Fibroblast of mammary gland (primary cell): ENCODE measurements at regions not wholly inside any gene's neighbourhood (a gene's known extent, or its start where the extent isn't known, plus 50 kb on each side); places are given as distances from the start of the nearest gene placed in this dataset.

Source experiments
- DNase-seq: peaks from one replicate; pipeline ENCODE4 v3.0.0-alpha.2; 2010; ENCODE audit warnings: low read depth
- H3K4me3 ChIP-seq: 2 replicates; pipeline ENCODE4 v1.5.1; 2011; ENCODE audit warnings: low read depth, mild to moderate bottlenecking, low read length, moderate library complexity; ENCODE audit not compliant: control insufficient read depth
- CTCF ChIP-seq: conservative IDR thresholded peaks from 2 replicates; pipeline ENCODE4 v1.5.1; 2011; ENCODE audit warnings: low read depth, low read length, inconsistent platforms; ENCODE audit not compliant: control insufficient read depth, insufficient read depth

- H3K4me3 ChIP-seq, result no peak overlapping the region
- TF ChIP-seq CTCF, result no peak
- DNase-seq, result no peak
Measured at GRCh38 chr1:90443354-90443753, 273.7 kb downstream of the BARHL2 start.

- no peak for DNase-seq
- no peak overlapping the region for H3K4me3 ChIP-seq
- no peak for TF ChIP-seq CTCF
Measured at GRCh38 chr1:90435351-90435750, 281.8 kb downstream of the BARHL2 start.

- no peak for DNase-seq
- no peak overlapping the region for H3K4me3 ChIP-seq
- TF ChIP-seq CTCF, result no peak
Measured at GRCh38 chr1:90434460-90434859, 282.6 kb downstream of the BARHL2 start.

GRCh38 chr1:90417126-90417525 lies 300.0 kb downstream of the BARHL2 start:
- no peak for TF ChIP-seq CTCF
- no peak for DNase-seq
- H3K4me3 ChIP-seq, result no peak overlapping the region

- TF ChIP-seq CTCF, result no peak
- no peak overlapping the region for H3K4me3 ChIP-seq
- DNase-seq, result no peak
Measured at GRCh38 chr1:90414201-90414600, 302.9 kb downstream of the BARHL2 start.

GRCh38 chr1:90413519-90413918 lies 303.6 kb downstream of the BARHL2 start:
- no peak for DNase-seq
- no peak for TF ChIP-seq CTCF
- H3K4me3 ChIP-seq, result no peak overlapping the region

GRCh38 chr1:90412563-90412962 lies 304.5 kb downstream of the BARHL2 start:
- no peak for DNase-seq
- H3K4me3 ChIP-seq, result no peak overlapping the region
- TF ChIP-seq CTCF, result no peak
